SK-N-SH treated with all-trans-retinoic acid at 6 μM for 48 hours (cell line): ENCODE measurements at regions not wholly inside any gene's neighbourhood (a gene's known extent, or its start where the extent isn't known, plus 50 kb on each side); places are given as distances from the start of the nearest gene placed in this dataset.
A peak's percentile ranks its signal among the peaks of the same experiment; 100 is the strongest.

Source experiments
- ATAC-seq: fragments of 200-7000 bp; cut with Tn5 transposase; 3 replicates; pipeline ENCODE4 v1.9.1; 2020; ENCODE audit warnings: mild to moderate bottlenecking, moderate library complexity
- ARNTL ChIP-seq: fragments of 450-650 bp; formaldehyde crosslinking; IDR thresholded peaks from 2 replicates; pipeline ENCODE4 v1.5.0; 2020; ENCODE audit warnings: low read depth, mild to moderate bottlenecking, moderate library complexity, borderline replicate concordance
- BACH2 ChIP-seq: fragments of 250-450 bp; sonication (Bioruptor Pico); IDR thresholded peaks from 2 replicates; pipeline ENCODE4 v1.9.0; 2021; ENCODE audit warnings: mild to moderate bottlenecking, borderline replicate concordance
- CSDC2 ChIP-seq: fragments of 250-450 bp; sonication (Bioruptor Pico); IDR thresholded peaks from 2 replicates; pipeline ENCODE4 v1.5.0; 2020; ENCODE audit warnings: mild to moderate bottlenecking, moderate library complexity
- ESRRG ChIP-seq: fragments of 250-450 bp; sonication (Bioruptor Pico); IDR thresholded peaks from 2 replicates; pipeline ENCODE4 v1.6.1; 2021; ENCODE audit warnings: mild to moderate bottlenecking
- GLIS3 ChIP-seq: fragments of 250-450 bp; sonication (Bioruptor Pico); IDR thresholded peaks from 2 replicates; pipeline ENCODE4 v1.5.0; 2020; ENCODE audit warnings: mild to moderate bottlenecking, moderate library complexity
- ISL1 ChIP-seq: fragments of 250-450 bp; sonication (Bioruptor Pico); IDR thresholded peaks from 2 replicates; pipeline ENCODE4 v2.1.2; 2022; ENCODE audit warnings: mild to moderate bottlenecking, moderate library complexity
- OSR1 ChIP-seq: fragments of 250-450 bp; sonication (Bioruptor Pico); IDR thresholded peaks from 2 replicates; pipeline ENCODE4 v1.8.0; 2022; ENCODE audit warnings: moderate library complexity, mild to moderate bottlenecking, inconsistent platforms
- PPARA ChIP-seq: fragments of 250-450 bp; sonication (Bioruptor Pico); IDR thresholded peaks from 2 replicates; pipeline ENCODE4 v1.5.0; 2020; ENCODE audit warnings: mild to moderate bottlenecking, borderline replicate concordance
- RARB ChIP-seq: fragments of 250-450 bp; sonication (Bioruptor Pico); IDR thresholded peaks from 2 replicates; pipeline ENCODE4 v1.8.0; 2021; ENCODE audit warnings: mild to moderate bottlenecking, moderate library complexity
- TCF4 ChIP-seq: fragments of 250-450 bp; sonication (Bioruptor Pico); IDR thresholded peaks from 2 replicates; pipeline ENCODE4 v1.8.0; 2021; ENCODE audit warnings: mild to moderate bottlenecking, moderate library complexity, borderline replicate concordance
- TOX ChIP-seq: fragments of 250-450 bp; sonication (Bioruptor Pico); IDR thresholded peaks from 2 replicates; pipeline ENCODE4 v1.8.0; 2021; ENCODE audit warnings: mild to moderate bottlenecking, moderate library complexity, borderline replicate concordance
- ZC3H10 ChIP-seq: fragments of 250-450 bp; sonication (Bioruptor Pico); IDR thresholded peaks from 2 replicates; pipeline ENCODE4 v1.5.1; 2021; ENCODE audit warnings: mild to moderate bottlenecking, moderate library complexity
- ZFP3 ChIP-seq: fragments of 250-450 bp; sonication (Bioruptor Pico); IDR thresholded peaks from 2 replicates; pipeline ENCODE4 v1.5.0; 2020; ENCODE audit warnings: mild to moderate bottlenecking, moderate library complexity
- ZFP30 ChIP-seq: fragments of 450-650 bp; formaldehyde crosslinking; IDR thresholded peaks from 2 replicates; pipeline ENCODE4 v1.5.0; 2022; ENCODE audit warnings: mild to moderate bottlenecking, moderate library complexity
- ZNF565 ChIP-seq: fragments of 450-650 bp; formaldehyde crosslinking; conservative IDR thresholded peaks from 2 replicates; pipeline ENCODE4 v1.5.0; 2020; ENCODE audit warnings: low read depth, mild to moderate bottlenecking, moderate library complexity
- ZNF70 ChIP-seq: fragments of 450-650 bp; formaldehyde crosslinking; IDR thresholded peaks from 2 replicates; pipeline ENCODE4 v1.5.0; 2020; ENCODE audit warnings: mild to moderate bottlenecking, moderate library complexity
- ZNF8 ChIP-seq: fragments of 450-650 bp; formaldehyde crosslinking; IDR thresholded peaks from 2 replicates; pipeline ENCODE4 v1.5.0; 2020; ENCODE audit warnings: mild to moderate bottlenecking, moderate library complexity
- TF ChIP-seq, protein P1 (sequence below): fragments of 250-450 bp; sonication (Bioruptor Pico); IDR thresholded peaks from 2 replicates; pipeline ENCODE4 v1.5.1; 2020; ENCODE audit warnings: low read depth, mild to moderate bottlenecking, moderate library complexity
- TF ChIP-seq, protein P2 (sequence below): fragments of 250-450 bp; sonication (Bioruptor Pico); IDR thresholded peaks from 2 replicates; pipeline ENCODE4 v1.8.0; 2021; ENCODE audit warnings: low read depth, mild to moderate bottlenecking, moderate library complexity, borderline replicate concordance
- TF ChIP-seq, protein P3 (sequence below): fragments of 250-450 bp; sonication (Bioruptor Pico); IDR thresholded peaks from 2 replicates; pipeline ENCODE4 v1.8.0; 2020; ENCODE audit warnings: mild to moderate bottlenecking, moderate library complexity, borderline replicate concordance
- TF ChIP-seq, protein P4 (sequence below): fragments of 250-450 bp; sonication (Bioruptor Pico); IDR thresholded peaks from 2 replicates; pipeline ENCODE4 v1.5.0; 2020; ENCODE audit warnings: mild to moderate bottlenecking, moderate library complexity
- TF ChIP-seq, protein P5 (sequence below): fragments of 250-450 bp; sonication (Bioruptor Pico); IDR thresholded peaks from 2 replicates; pipeline ENCODE4 v1.5.1; 2021; ENCODE audit warnings: mild to moderate bottlenecking, moderate library complexity

DNA sequence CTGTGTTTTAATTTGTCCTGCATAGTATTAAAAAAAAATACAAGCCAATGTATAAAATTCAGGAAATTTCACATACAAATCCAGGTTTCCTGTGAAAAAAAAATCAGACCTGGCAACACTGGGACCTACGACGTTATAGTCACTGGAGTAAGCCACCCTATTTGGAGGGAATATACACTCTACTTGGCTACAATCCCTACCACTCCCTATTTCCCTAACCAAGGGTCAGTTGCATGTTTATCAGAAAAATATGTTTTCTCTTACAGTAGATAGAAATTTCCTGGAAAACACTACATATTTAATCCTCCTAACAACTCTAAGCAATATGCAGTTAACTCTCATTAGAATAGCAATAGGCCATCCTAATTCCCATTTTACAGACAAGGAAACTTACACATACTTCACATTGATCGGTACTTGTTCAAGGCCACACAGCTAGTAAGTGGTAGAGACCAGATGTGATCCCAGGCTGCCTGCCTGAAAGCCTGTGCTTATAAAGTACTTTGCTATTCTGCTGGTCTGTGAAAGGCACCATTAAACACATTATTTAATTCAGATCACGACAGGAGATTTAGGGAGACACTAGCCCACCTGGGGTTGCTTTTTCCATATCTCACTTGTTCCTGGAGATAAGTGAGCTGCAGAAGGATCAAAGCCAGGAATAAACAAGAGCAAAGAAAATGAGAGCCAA is 70.8 kb downstream of the MFAP3 start:
- no peak for ATAC-seq
- TF ChIP-seq TCF4 (CRISPR knock-in tag) (no peak), ARNTL (CRISPR knock-in tag) (no peak), ISL1 (CRISPR knock-in tag) (no peak), ESRRG (CRISPR knock-in tag) (no peak)
- TF ChIP-seq, all 23 proteins: peak for 0

DNA sequence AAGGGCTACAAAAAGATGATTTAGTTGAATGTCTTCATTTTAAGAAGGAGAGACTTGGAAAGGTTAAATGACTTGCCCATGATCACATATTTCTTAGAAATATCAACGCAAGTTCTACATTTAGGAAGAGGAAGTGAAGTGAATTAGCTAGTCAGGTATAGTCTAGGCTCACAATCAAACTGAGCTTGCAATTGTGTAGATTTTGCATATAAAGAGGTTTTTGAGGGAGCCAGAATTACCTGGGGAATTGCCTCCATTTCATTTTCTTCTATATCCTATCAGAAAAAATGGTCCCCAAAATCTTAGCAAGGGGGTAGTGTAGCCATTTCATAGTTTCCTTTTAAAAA is 71.3 kb downstream of the MFAP3 start:
- TF ChIP-seq, protein P1, sequence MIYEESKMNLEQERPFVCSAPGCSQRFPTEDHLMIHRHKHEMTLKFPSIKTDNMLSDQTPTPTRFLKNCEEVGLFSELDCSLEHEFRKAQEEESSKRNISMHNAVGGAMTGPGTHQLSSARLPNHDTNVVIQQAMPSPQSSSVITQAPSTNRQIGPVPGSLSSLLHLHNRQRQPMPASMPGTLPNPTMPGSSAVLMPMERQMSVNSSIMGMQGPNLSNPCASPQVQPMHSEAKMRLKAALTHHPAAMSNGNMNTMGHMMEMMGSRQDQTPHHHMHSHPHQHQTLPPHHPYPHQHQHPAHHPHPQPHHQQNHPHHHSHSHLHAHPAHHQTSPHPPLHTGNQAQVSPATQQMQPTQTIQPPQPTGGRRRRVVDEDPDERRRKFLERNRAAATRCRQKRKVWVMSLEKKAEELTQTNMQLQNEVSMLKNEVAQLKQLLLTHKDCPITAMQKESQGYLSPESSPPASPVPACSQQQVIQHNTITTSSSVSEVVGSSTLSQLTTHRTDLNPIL (CRISPR knock-in tag) = no peak
- TF ChIP-seq ZNF565 = no peak
- TF ChIP-seq PPARA = no peak
- TF ChIP-seq ARNTL (CRISPR knock-in tag) = no peak
- no peak for TF ChIP-seq ISL1 (CRISPR knock-in tag)
- TF ChIP-seq ZFP30 = no peak
- TF ChIP-seq CSDC2 (CRISPR knock-in tag) = no peak
- TF ChIP-seq, protein P2, sequence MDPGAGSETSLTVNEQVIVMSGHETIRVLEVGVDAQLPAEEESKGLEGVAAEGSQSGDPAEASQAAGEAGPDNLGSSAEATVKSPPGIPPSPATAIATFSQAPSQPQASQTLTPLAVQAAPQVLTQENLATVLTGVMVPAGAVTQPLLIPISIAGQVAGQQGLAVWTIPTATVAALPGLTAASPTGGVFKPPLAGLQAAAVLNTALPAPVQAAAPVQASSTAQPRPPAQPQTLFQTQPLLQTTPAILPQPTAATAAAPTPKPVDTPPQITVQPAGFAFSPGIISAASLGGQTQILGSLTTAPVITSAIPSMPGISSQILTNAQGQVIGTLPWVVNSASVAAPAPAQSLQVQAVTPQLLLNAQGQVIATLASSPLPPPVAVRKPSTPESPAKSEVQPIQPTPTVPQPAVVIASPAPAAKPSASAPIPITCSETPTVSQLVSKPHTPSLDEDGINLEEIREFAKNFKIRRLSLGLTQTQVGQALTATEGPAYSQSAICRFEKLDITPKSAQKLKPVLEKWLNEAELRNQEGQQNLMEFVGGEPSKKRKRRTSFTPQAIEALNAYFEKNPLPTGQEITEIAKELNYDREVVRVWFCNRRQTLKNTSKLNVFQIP (CRISPR knock-in tag) = no peak
- TF ChIP-seq GLIS3 = no peak
- TF ChIP-seq, protein P3, sequence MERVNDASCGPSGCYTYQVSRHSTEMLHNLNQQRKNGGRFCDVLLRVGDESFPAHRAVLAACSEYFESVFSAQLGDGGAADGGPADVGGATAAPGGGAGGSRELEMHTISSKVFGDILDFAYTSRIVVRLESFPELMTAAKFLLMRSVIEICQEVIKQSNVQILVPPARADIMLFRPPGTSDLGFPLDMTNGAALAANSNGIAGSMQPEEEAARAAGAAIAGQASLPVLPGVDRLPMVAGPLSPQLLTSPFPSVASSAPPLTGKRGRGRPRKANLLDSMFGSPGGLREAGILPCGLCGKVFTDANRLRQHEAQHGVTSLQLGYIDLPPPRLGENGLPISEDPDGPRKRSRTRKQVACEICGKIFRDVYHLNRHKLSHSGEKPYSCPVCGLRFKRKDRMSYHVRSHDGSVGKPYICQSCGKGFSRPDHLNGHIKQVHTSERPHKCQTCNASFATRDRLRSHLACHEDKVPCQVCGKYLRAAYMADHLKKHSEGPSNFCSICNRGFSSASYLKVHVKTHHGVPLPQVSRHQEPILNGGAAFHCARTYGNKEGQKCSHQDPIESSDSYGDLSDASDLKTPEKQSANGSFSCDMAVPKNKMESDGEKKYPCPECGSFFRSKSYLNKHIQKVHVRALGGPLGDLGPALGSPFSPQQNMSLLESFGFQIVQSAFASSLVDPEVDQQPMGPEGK (CRISPR knock-in tag) = no peak
- TF ChIP-seq, protein P4, sequence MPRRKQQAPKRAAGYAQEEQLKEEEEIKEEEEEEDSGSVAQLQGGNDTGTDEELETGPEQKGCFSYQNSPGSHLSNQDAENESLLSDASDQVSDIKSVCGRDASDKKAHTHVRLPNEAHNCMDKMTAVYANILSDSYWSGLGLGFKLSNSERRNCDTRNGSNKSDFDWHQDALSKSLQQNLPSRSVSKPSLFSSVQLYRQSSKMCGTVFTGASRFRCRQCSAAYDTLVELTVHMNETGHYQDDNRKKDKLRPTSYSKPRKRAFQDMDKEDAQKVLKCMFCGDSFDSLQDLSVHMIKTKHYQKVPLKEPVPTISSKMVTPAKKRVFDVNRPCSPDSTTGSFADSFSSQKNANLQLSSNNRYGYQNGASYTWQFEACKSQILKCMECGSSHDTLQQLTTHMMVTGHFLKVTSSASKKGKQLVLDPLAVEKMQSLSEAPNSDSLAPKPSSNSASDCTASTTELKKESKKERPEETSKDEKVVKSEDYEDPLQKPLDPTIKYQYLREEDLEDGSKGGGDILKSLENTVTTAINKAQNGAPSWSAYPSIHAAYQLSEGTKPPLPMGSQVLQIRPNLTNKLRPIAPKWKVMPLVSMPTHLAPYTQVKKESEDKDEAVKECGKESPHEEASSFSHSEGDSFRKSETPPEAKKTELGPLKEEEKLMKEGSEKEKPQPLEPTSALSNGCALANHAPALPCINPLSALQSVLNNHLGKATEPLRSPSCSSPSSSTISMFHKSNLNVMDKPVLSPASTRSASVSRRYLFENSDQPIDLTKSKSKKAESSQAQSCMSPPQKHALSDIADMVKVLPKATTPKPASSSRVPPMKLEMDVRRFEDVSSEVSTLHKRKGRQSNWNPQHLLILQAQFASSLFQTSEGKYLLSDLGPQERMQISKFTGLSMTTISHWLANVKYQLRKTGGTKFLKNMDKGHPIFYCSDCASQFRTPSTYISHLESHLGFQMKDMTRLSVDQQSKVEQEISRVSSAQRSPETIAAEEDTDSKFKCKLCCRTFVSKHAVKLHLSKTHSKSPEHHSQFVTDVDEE (CRISPR knock-in tag) = no peak
- ATAC-seq = no peak

DNA sequence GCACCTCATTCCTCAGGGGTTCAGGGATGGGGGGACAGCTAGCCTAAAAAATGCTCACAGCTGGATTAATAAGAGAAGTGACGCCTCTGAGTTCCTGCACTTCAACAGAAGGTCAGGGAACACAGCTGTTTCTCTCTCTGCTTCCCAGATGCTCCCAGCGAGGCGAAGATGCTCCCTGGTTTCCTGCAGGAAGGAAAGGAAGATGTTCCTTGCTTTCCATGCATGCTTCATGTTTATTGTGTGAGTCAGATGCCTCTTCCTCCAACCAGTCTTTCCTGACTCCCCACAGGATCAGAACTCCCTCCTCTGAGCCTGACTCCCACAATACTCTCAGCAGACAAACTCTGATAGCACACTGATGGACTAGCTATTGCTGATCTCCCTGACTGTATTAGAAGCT is 71.9 kb downstream of the MFAP3 start:
- TF ChIP-seq TOX (CRISPR knock-in tag) (no peak), BACH2 (no peak), RARB (no peak), ZNF70 (CRISPR knock-in tag) (no peak), ZFP3 (CRISPR knock-in tag) (no peak), ZFP30 (no peak), ZC3H10 (CRISPR knock-in tag) (no peak), ZNF565 (no peak), OSR1 (no peak), ARNTL (CRISPR knock-in tag) (no peak), ISL1 (CRISPR knock-in tag) (no peak), ZNF8 (CRISPR knock-in tag) (no peak)
- TF ChIP-seq, protein P2 (CRISPR knock-in tag) = no peak
- TF ChIP-seq, protein P3 (CRISPR knock-in tag) = no peak
- TF ChIP-seq, protein P5, sequence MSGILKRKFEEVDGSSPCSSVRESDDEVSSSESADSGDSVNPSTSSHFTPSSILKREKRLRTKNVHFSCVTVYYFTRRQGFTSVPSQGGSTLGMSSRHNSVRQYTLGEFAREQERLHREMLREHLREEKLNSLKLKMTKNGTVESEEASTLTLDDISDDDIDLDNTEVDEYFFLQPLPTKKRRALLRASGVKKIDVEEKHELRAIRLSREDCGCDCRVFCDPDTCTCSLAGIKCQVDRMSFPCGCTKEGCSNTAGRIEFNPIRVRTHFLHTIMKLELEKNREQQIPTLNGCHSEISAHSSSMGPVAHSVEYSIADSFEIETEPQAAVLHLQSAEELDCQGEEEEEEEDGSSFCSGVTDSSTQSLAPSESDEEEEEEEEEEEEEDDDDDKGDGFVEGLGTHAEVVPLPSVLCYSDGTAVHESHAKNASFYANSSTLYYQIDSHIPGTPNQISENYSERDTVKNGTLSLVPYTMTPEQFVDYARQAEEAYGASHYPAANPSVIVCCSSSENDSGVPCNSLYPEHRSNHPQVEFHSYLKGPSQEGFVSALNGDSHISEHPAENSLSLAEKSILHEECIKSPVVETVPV = no peak
- peak; percentile 40; the same call in 1 of the 3 replicates for ATAC-seq
